DMS153 treated with DMSO at 0.1 percent for 48 hours (cell line): ENCODE measurements at regions not wholly inside any gene's neighbourhood (a gene's known extent, or its start where the extent isn't known, plus 50 kb on each side); places are given as distances from the start of the nearest gene placed in this dataset.

Experiments used
- DNase-seq: peaks from one replicate; lab custom pipeline; 2025; ENCODE audit not compliant: unreplicated experiment; lab: John Stamatoyannopoulos, UW

DNA sequence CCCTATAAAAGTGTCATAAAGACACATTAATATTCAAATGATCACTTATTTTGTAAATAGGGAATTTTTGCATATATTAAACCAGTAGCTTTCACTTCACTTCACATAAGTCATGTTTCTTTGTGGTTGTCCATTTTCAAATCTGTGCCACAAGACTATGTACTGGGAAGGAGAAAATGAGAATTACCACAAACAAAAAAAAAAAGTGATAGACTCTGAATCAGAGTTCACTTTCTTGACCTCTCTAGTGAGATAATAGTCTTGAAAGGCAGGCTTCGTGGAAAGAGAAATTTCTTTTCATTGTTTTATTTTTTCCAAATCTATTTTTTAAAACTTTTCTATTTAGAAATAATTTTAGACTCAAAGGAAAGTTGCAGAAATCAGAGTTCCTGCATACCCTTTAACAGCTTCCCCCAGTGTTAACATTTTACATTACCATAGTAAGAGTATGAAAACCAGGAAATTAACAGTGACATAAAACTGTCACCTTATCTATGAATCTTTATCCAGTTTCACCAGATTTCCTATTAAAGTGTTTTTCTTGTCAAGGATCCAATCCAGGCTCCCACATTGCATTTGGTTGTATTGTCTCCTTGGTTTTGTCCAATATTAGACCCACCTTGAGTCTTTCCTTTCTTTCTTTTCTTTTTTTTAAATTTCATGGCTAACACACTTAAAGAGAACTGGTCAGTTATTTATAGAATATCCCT is 215.4 kb upstream of the PGRMC2 start:
- DNase-seq: no peak

DNA sequence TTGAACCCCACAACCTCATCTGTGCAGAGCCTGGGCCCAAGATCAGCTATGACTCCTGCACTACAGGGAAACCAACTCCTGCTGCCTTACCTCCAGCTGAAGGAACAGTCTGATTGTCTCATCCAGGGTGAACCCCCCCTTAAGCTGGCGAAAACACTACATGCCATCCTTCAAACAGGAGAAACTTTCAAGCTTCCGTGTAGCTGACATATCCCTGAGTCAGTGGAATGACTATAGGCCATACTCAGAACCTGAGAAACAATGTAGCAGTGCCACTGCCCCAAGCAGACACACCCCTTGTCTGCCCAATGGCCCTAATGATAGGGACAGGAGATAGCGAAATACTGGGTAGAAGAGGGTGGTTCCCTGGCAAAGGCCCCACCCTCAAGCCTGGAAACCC is 213.6 kb upstream of the PGRMC2 start:
- no peak for DNase-seq

DNA sequence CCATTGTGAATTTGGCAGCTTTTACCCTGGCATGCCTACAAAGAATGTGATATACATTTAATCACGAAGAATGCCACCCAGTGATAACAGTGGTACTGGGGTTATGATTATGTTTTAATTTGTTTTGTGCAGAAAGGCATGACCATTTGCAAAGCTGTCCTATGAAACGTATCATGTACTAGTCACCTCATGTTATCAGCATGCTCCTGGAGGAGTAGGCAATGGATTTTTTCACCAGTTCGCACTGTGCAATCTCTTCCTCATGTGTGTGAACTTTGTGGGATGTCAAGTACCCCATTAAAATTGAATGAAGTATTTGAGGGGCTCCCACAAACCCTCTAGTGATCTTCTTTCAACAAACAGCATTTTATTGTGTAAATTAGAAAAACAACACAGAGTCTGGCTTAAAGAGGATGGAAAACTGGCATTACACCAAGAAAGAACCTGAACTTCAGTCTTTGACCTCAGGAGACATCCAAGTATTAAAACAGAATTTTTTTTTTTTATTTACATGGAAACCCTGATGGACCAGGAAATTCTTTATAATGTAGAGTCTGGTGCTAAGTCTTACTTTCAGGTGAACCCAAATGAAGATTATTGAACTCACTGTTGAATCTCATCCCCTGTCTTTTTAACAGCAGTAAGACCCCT is 200.6 kb upstream of the PGRMC2 start:
- DNase-seq: no peak

DNA sequence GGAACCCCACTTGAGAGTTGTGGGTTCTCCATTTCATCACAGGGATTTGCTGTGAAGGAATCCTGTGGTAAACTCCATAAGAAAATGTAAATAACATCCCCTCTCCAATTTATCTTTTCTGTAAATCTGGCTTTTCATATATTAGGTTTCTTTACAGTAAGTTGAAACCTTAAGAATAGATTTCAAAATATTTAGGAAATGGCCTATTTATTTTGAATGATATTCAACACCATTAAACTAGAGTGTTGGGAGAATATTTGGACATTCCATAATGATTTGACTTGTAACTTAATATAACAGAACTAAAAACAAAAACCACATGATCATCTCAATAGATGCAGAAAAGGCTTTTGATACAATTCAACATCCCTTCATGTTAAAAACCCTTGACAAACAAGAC is 197.3 kb upstream of the PGRMC2 start:
- no peak for DNase-seq

DNA sequence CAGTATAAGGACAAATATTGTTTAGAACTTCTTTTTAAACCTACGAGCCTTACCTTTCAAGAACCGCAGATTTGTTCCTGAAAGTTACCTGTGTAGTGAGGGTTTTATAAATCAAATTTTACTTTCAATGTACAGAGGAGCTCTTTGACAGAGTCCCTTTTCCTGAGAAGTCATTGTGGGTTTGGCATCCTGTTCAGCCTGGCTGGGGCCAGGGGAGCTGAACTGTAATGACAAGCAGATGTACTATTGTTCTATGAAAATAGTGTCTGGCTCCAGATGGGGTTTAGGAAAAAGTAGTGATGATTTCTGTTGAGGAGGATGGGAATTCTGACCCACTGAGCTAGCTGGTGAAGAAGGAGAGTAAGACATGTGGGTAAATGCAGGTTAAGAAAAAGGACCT is 196.2 kb upstream of the PGRMC2 start:
- DNase-seq: no peak

DNA sequence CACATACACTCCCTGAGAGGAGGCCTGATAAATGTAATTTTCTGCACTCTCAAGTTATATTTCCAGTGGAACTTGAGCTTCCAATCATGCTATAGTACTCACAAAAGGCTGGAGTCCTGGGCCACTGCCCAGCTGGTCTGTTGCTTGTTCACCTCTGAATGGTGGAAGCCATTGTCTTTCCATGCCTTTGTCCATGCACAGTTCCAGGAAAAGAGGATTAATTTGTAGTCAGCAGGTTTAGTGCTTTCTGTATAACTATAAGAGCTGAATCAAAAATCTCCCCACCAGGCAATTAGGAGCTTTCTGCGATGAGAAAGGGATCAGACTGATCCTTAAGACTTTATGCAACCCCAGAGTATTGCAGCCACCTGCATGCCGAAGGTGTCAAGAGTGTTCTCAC is 195.4 kb upstream of the PGRMC2 start:
- DNase-seq: no peak

DNA sequence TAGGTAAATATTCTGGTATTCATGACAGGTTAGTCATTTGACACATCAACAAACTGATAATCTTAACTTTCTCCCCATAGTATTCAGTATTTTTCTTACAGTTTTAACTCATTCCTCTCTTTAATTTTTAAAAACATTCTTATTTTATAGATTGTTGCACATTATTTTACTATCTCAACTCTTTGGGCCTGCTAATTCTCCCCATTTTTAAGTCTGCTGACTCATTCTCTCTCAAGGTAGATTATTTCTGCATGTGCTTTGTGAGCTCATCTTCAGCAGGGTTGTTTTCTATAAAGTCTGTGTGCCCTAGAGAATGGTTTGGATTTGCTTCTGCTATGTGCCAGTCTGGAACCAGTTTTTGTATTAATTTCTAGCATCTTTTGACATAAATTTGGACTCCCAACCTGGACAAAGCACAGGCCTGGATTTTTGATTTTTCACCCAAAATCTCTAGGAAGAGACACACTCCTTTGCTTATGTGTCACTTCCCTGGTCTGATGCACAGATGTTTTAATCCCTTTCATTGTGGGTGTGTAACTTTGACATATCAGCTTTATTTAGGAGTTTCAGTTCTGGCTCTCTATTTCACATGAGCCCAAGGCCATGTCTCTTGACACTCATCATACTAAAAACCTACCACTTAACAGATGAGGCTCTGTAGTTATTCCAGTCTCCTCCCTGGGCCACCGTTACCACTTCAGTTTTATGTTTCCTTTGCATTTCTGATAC is 194.3 kb upstream of the PGRMC2 start:
- DNase-seq: no peak

DNA sequence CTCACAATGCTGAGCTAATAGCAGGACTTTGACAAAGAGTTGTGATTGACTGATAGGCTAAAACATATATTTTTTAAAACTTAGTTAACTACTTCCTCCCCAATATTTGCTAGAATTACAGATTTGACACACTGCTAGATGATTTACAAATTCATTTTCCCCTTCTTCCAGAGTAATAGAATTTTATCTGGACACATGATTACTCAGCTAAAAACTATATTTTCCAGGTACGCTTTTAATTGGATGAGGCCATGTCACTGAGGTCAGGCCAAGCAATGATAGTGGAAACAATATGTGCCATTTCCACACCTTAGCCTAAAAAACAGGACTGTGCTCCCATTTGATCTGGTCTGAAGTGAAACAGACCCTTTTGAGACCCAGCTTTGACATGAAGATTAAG is 193.3 kb upstream of the PGRMC2 start:
- no peak for DNase-seq

DNA sequence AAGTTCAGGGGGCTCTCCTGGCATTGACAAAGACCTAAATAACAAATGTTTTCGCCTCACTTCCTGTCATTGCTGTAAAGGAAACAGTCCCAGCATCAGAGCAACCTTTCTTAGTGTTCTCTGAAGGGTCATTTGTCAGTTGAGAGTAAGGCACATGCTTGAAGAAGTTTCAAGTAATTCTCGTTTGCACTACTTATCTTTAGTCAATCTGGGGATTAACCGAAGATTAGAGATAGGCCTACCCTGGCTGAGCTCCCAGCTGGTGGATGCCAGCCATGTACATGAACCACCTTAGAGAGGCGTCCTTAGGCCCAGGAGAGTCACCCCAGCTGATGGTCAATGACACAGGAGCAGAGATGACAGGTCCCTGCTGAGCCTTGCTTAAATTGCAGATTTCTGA is 189.9 kb upstream of the PGRMC2 start:
- DNase-seq: no peak

DNA sequence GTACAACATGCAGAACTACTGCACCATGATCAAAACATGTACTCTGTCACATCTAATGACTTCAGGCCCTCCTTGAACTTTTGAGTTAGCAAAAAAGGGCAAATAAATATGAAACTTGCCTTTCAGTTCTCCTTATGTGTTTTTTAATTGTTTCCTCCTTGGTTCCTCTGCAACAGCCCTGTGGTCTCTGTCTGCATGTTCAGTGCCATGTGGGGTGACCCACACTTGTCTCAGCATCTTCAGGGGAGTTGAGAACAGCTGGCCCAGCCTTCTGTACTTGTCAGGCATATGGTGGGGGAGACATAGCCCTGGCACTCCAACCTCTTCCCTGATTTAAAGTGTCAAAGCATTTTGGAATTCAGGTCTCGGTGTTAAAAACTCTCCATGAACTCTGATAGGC is 188.0 kb upstream of the PGRMC2 start:
- no peak for DNase-seq

DNA sequence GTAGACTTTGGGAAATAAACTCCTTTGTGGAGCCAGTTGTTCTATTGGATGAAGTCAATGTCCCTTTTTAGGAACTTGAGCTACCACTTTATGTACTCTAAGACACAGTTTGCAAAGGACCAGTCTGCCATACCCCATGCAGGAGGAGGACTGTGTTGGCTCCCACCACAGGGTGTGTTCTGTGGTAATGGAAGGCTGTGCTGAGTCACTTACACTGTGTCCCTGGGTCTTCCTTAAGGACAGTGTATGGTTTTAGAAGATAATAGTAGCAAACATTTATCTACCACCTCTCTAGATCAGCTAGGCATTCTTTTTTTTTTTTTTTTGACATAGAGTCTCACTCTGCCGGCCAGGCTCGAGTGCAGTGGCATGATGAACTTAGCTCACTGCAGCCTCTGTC is 184.0 kb upstream of the PGRMC2 start:
- no peak for DNase-seq

DNA sequence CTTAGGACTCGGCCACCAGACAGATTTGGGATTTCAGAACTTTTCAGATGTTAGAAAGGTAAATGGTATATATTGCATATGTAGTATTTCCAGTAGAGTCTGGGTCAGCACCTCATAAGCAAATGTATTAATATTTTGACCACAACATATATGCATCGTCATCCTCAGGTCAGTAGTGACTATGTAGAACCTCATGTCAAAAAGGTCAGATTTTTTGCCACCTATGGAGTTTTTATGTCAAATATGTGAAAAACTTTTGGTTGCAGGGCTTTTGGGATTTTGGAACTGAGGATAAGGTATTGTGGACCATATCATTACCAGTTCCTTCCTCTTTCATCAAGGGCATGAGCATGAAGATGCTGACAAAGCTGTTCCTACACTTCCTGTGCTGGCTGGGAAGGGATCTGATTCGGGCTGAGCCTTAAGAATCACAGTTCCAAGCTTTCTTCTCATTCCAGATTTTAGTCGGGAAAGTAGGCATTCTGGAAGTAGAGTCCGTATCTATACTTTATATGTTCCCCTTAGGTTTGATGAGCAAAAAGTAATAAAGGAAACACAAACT is 183.0 kb upstream of the PGRMC2 start:
- DNase-seq: no peak

DNA sequence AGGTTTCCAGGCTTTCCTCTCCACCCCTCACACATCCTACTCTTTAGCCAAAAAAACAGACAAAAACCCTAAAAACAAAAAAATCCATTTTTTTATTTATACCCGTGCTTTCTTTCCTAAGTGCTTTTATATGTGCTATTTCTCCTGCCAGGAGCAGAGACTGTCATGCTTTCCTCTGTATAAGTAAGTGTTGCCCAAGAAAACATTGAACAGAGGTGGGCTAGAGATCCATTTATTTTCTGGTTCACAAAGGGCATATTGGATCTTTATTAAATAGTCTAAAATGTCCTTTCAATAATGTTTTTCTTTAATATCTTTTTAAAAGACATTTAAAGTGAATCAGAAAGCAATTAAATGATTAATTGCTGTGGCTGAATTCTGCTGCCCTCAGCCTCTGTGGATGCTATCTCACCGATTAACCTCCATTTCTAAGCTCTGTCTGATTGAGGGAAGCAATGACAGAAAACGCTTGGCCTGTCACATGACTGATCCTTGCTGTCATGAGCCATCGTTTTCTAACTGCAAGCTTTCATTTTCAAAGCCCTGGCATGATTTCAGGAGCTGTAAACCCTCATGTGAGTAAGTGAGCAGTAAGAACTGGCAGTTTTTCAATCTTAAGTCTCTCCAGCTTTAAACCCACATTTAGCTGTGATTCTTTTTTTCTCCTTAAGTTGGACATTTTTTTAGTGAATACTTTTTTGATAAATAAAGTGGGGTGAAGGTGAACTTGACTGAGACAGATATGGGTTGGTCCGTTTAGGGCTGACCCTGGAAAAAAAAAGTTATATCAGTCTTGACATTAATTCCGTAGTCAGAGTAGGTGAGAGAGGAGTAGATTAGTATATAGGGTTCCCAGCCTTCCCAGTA is 180.7 kb upstream of the PGRMC2 start:
- DNase-seq: no peak

DNA sequence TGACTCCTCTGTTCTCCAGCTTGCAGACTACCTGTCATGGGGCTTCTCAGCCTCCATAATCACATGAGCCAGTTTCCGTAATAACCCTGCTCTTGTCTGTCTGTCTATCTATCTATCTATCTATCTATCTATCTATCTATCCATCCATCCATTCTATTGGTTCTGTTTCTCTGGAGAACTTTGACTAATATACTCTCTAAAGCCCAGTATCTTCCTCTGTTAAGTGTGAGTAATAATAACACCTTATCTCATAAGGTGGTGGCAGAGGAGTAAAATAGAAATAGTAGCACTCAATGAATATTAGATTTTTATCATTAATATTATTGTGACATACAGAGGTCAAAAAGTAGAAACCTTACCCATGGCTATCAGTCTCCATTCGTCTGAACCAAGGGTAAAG is 177.9 kb upstream of the PGRMC2 start:
- DNase-seq: no peak

DNA sequence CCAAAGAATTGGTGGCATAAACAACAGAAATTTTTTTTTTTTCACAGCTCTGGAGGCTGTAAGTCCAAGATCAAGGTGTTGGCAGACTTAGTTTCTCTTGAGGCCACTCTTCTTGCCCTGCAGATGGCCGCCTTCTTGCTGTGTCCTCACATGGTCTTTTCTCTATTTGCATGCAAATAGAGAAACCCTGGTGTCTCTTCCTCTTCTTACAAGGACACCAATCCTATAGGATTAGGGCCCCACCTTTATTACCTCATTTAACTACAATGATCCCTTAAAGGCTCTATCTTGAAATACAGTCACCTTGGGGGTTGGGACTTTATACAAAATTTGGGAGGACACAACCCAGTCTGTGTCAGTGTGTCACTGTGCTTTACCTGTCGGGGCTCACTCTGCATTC is 175.4 kb upstream of the PGRMC2 start:
- DNase-seq: no peak

DNA sequence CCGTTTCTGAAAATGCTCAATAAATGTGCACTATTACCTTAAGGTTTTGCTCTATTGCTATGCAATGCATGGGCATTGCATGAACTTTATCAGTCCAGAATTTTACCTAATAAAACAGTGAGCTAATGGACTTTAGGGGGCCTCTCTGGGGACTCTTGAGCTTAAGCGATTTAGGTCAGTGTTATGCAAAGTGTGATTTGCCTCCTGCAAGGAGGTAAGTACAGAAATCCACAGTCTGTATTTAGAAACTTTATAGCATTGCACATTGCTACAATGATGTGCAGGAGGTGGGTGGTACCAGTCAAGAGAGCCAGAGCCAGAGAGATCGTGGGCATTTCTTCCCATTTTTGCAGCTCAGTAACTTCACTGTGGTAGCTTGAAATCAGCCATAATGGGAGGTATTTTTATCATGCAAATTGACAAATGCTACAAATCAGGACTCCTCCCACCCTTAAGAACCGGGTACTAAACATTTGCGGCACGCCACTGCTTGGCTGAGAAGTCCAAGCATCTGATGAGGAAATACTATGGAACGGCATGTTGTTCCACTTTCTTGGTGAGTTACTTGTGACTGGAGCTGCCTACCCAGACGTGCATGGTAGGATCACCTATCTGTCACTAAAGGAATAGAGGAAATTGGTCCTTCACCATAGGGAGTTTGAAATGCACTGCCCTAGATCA is 174.6 kb upstream of the PGRMC2 start:
- DNase-seq: no peak

DNA sequence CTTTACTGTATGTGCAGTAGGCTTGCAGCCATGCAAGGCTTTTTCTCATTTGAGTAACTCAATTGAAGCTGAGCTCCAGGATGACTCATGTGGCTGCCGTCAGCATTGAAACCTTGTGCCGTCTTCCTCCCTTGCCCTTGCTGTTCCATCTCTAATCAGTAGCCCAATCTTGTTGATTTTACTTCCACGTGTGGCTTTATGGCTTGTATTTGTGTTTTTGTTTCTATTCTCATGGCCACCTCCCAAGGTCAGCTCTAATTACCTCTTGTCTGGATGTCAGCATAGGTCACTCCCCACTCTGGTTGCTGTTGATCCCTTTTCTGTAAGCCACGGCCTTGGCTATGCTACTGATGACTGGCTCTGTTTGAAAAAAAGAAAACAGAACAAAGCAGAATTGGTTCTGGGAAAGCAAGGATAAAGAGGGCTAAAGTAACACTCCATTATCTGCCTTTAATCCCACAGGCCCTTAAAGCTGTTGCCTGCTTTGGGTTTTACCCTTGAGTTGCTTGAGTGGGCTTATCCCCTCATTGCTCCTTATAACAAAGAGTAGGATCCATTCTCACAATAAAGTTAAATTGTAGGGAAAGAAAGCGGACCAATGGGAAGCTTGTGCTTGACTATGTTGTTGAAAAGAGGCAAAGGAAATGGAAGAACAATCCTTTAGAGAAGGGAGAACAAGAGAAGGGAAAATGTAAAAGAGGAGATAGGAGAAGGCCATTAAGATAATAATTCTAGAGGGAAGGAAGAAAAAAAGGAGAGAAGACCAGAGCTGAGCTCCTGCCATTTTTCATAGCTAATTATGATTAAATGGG is 173.9 kb upstream of the PGRMC2 start:
- no peak for DNase-seq

DNA sequence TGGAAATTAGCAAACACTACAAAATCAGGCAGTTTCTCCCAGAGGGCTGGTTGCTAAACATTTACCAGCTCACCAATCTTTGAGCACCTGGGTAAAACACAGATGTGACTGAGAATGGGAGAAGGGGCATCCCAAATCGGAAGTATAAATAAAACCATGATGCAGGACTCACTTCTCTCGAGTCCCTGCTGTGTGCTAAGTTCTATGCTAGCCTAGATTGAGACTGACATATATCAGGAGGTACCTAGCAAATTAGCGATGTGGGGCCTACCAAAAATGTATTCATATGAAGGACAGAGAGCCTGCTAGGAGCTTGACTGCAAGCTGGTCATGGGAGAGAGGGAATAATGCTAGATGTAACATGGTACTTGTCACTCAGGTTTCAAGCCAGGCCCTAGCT is 171.9 kb upstream of the PGRMC2 start:
- DNase-seq: no peak

DNA sequence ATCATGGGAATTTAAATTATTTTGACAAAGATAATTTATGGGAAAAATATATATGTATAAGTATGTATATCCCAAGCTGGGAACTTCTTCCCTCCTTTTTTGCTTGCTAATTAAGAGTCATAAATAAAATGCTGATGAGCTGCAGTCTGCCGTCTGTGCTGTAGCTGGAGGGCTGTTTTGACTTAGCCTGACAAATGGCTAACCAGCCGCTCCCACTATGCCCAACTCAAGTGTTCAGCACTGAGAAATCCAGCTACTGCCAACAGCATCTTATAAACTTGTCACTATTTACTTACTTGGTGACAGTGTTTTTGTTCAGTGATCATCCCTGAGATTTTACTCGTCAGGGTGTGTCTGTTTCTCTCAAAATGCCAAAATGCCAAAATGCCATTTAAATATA is 171.2 kb upstream of the PGRMC2 start:
- DNase-seq: no peak

DNA sequence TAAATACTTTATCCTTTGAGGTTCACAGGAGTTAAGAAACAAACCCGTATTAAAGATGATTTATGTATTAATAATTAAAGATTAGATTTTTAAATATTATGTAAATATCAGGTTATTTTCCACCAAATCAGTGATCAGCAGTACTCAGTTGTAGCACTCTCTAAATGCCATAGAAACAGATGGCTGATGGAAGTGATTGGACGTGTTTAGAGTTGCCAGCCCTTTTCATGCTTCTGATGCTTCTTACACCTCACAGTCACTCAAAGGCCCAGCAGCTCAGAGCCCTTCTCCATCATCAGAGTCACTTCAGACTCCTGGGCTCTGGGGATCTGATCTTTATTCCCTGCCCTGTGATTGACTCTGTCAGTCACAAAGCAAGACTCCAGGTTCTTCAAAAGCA is 170.1 kb upstream of the PGRMC2 start:
- DNase-seq: no peak
